Heart left ventricle (tissue), 16 donors: ENCODE measurements at regions not wholly inside any gene's neighbourhood (a gene's known extent, or its start where the extent isn't known, plus 50 kb on each side); places are given as distances from the start of the nearest gene placed in this dataset.
"Not testable (repeated sequence)": the region's sequence is repeated elsewhere in the genome, so short reads cannot be mapped to it uniquely, and the experiment has no call there.

Experiments used
- ATAC-seq, 4 donors: fragments of 200-7000 bp; cut with Tn5 transposase; one replicate each; pipeline ENCODE4 v1.9.1; 2020 to 2022; ENCODE audit warnings: moderate library complexity in 4 of 4, mild to moderate bottlenecking in 3 of 4, moderate number of reproducible peaks in 1 of 4
- DNase-seq, 5 donors: peaks; one replicate each; pipeline ENCODE4 v3.0.0-alpha.2; 2020
- H3K27ac ChIP-seq, 12 donors: fragments of 200-600 bp; sonication (generic) in 4 of 12; one replicate each; pipeline versions ENCODE4 v1.5.0 to v1.8.0; 2016 to 2022; ENCODE audit warnings: mild to moderate bottlenecking in 2 of 12
- H3K27me3 ChIP-seq, 9 donors: fragments of 200-600 bp; sonication (generic) in 2 of 9; one replicate each; pipeline versions ENCODE4 v1.5.1 to v1.8.0; 2016 to 2022; ENCODE audit warnings: mild to moderate bottlenecking in 3 of 9
- H3K36me3 ChIP-seq, 9 donors: fragments of 200-600 bp; sonication (generic) in 2 of 9; one replicate each; pipeline versions ENCODE4 v1.5.0 to v1.8.0; 2018 to 2022; ENCODE audit warnings: mild to moderate bottlenecking in 2 of 9
- H3K4me1 ChIP-seq, 12 donors: fragments of 200-600 bp; sonication (generic) in 4 of 12; one replicate each; pipeline versions ENCODE4 v1.5.0 to v1.8.0; 2016 to 2022; ENCODE audit warnings: mild to moderate bottlenecking in 3 of 12
- H3K4me3 ChIP-seq, 12 donors: fragments of 200-600 bp; sonication (generic) in 4 of 12; one replicate each; pipeline versions ENCODE4 v1.5.0 to v1.8.0; 2017 to 2022; ENCODE audit warnings: mild to moderate bottlenecking in 9 of 12, moderate library complexity in 4 of 12
- H3K9me3 ChIP-seq, 12 donors: fragments of 200-600 bp; sonication (generic) in 4 of 12; one replicate each; pipeline versions ENCODE4 v1.5.0 to v1.8.0; 2016 to 2022; ENCODE audit warnings: mild to moderate bottlenecking in 1 of 12
- CTCF ChIP-seq, 12 donors: fragments of 200-600 bp; sonication (generic) in 4 of 12; IDR thresholded peaks; one replicate each; pipeline versions ENCODE4 v1.5.0 to v1.8.0; 2018 to 2022; ENCODE audit warnings: antibody characterized with exemption in 12 of 12, mild to moderate bottlenecking in 5 of 12
- POLR2A ChIP-seq, 2 donors: fragments of 450-650 bp; IDR thresholded peaks; one replicate each; pipeline ENCODE4 v1.6.1; 2017; ENCODE audit warnings: antibody characterized with exemption in 2 of 2, mild to moderate bottlenecking in 2 of 2, moderate library complexity in 2 of 2
- WGBS, 4 donors: extraction: QIAGEN DNeasy Blood & Tissue Kit in 2 of 4; methylation state at CpG; one replicate each; pipeline versions ENCODE4 v1.1.5 to v1.1.7; 2013 to 2018; 5-methylcytosine and 5-hydroxymethylcytosine counted together
- intact Hi-C, 10 donors: fragments of 100-400 bp; cut with DNase I; formaldehyde crosslinking; loops; one replicate each; pipeline versions ENCODE4 v1.11.1 to v1.14.2; 2022
- donor health status: ischemic (EF 13 %, LVEDD 7.1; RV severe dilation, severe dysfunction).
- donor health status: healthy with polysubstance abuse.
- donor health status: DM: no; HTN: yes; CAD: no.
- donor health status: DM: no; HTN: no; CAD: no.
- donor health status: ischemic (EF 25% LVEDD 6.9; RV normal size, moderate dysfunction).
- donor health status: ischemic (EF 25% LVEDD 5.7; RV mildly dilated, moderate dysfunction).
- donor health status: healthy.
- donor health status: DM: yes; HTN: yes; CAD: no.
- donor health status: ischemic (EF 35%, LVEDD 5.7; RV mildly dilated, moderate dysfunction).
- donor health status: nonischemic (EF 11% LVEDD 7.7; RV severe dilation, severe dysfunction).
- donor health status: DM: yes; HTN: yes; CAD: no.
- donor health status: PGD.
- donor health status: ischemic (EF 29% LVEDD 5.4; RV normal size, mild dysfunction).
- donor health status: nonischemic (EF 23%, LVEDD 6.1; RV moderate dilation, normal function).

- no peak overlapping the region for H3K4me3 ChIP-seq
- no peaks in the 10 kb centered on the region for H3K27me3 ChIP-seq
- intact Hi-C loops: no loop called here
- WGBS, 4 donors: 82 to 87% (median 86%) methylated on average over 2 of the region's 2 CpGs
- no peaks in the 10 kb centered on the region for H3K4me1 ChIP-seq
- H3K36me3 ChIP-seq: no peaks in the 10 kb centered on the region
- no peak for DNase-seq
- H3K9me3 ChIP-seq: peaks cover 0 to 29% (median 8%) of the 10 kb centered on the region in 12 donors
- no peak for TF ChIP-seq CTCF (IDR thresholded peaks at IDR 0.05)
- no peak for TF ChIP-seq POLR2A (IDR thresholded peaks at IDR 0.05)
- H3K27ac ChIP-seq: no peak overlapping the region
- ATAC-seq: no peak
Measured at GRCh38 chr6:131476362-131476761, 96.7 kb upstream of the ARG1 start.

GRCh38 chr6:131478740-131479211 lies 94.2 kb upstream of the ARG1 start:
- peaks cover 0 to 27% (median 8%) of the 10 kb centered on the region in 12 donors for H3K9me3 ChIP-seq
- ATAC-seq, H3K4me3 ChIP-seq, H3K27me3 ChIP-seq, H3K27ac ChIP-seq, DNase-seq, H3K36me3 ChIP-seq, H3K4me1 ChIP-seq, intact Hi-C loops: not testable (repeated sequence)
- 25 to 33% (median 29%) methylated on average over 6 of the region's 6 CpGs for WGBS, 4 donors

- H3K36me3 ChIP-seq: no peaks in the 10 kb centered on the region
- H3K27me3 ChIP-seq: no peaks in the 10 kb centered on the region
- intact Hi-C loops: no loop called here
- no peaks in the 10 kb centered on the region for H3K4me1 ChIP-seq
- 82 to 92% (median 89%) methylated on average over 2 of the region's 2 CpGs for WGBS, 4 donors
- H3K27ac ChIP-seq: no peak overlapping the region
- H3K9me3 ChIP-seq: no peaks in the 10 kb centered on the region
- TF ChIP-seq POLR2A (IDR thresholded peaks at IDR 0.05) (no peak), CTCF (IDR thresholded peaks at IDR 0.05) (no peak)
- H3K4me3 ChIP-seq: no peak overlapping the region
- no peak for DNase-seq
- no peak for ATAC-seq
Measured at GRCh38 chr6:131486608-131487007, 86.4 kb upstream of the ARG1 start.

GRCh38 chr6:131488780-131489179 lies 84.2 kb upstream of the ARG1 start:
- WGBS, 4 donors: 51 to 87% (median 82%) methylated on average over 3 of the region's 3 CpGs

More at GRCh38 chr6:131488780-131489179, 84.2 kb upstream of the ARG1 start:
- no peak for DNase-seq
- intact Hi-C loops: no loop called here
- no peak for ATAC-seq
- Histone ChIP-seq H3K9me3 (no peaks in the 10 kb centered on the region), H3K36me3 (no peaks in the 10 kb centered on the region), H3K27ac (no peak overlapping the region), H3K4me3 (no peak overlapping the region), H3K27me3 (no peaks in the 10 kb centered on the region), H3K4me1 (no peaks in the 10 kb centered on the region)
- no peak for TF ChIP-seq POLR2A (IDR thresholded peaks at IDR 0.05)
- no peak for TF ChIP-seq CTCF (IDR thresholded peaks at IDR 0.05)
